AG09309 (cell line): ENCODE measurements at regions not wholly inside any gene's neighbourhood (a gene's known extent, or its start where the extent isn't known, plus 50 kb on each side); places are given as distances from the start of the nearest gene placed in this dataset.

Experiments used
- DNase-seq: peaks from one replicate; pipeline ENCODE4 v3.0.0-alpha.2; 2010; ENCODE audit warnings: low read depth
- H3K4me3 ChIP-seq: 2 replicates; pipeline ENCODE4 v1.5.1; 2011; ENCODE audit warnings: mild to moderate bottlenecking, low read depth, low read length, moderate library complexity; ENCODE audit not compliant: control insufficient read depth
- CTCF ChIP-seq: IDR thresholded peaks from 2 replicates; pipeline ENCODE4 v1.5.1; 2011; ENCODE audit warnings: mild to moderate bottlenecking, low read depth, low read length, inconsistent platforms; ENCODE audit not compliant: insufficient read depth, control insufficient read depth; ENCODE audit errors: missing control alignments

GRCh38 chr20:17083738-17084137 is 143.1 kb upstream of the PCSK2 start:
- TF ChIP-seq CTCF, result no peak
- no peak overlapping the region for H3K4me3 ChIP-seq
- no peak for DNase-seq

GRCh38 chr20:17084909-17085308 is 141.9 kb upstream of the PCSK2 start:
- DNase-seq, result no peak
- TF ChIP-seq CTCF, result no peak
- no peak overlapping the region for H3K4me3 ChIP-seq

GRCh38 chr20:17093782-17094181 is 133.1 kb upstream of the PCSK2 start:
- TF ChIP-seq CTCF, result no peak
- DNase-seq, result no peak
- H3K4me3 ChIP-seq, result no peak overlapping the region

GRCh38 chr20:17097603-17098002 is 129.2 kb upstream of the PCSK2 start:
- TF ChIP-seq CTCF, result no peak
- no peak overlapping the region for H3K4me3 ChIP-seq
- no peak for DNase-seq

GRCh38 chr20:17100506-17100905 is 126.3 kb upstream of the PCSK2 start:
- no peak for TF ChIP-seq CTCF
- H3K4me3 ChIP-seq, result no peak overlapping the region
- no peak for DNase-seq

- DNase-seq, result no peak
- TF ChIP-seq CTCF, result no peak
- no peak overlapping the region for H3K4me3 ChIP-seq
Measured at GRCh38 chr20:17107127-17107526, 119.7 kb upstream of the PCSK2 start.

- no peak for TF ChIP-seq CTCF
- H3K4me3 ChIP-seq, result no peak overlapping the region
- DNase-seq, result no peak
Measured at GRCh38 chr20:17108896-17109295, 117.9 kb upstream of the PCSK2 start.
